Endothelial cell of hepatic sinusoid (primary cell): ENCODE measurements at regions not wholly inside any gene's neighbourhood (a gene's known extent, or its start where the extent isn't known, plus 50 kb on each side); places are given as distances from the start of the nearest gene placed in this dataset.
"Not testable (repeated sequence)": the region's sequence is repeated elsewhere in the genome, so short reads cannot be mapped to it uniquely, and the experiment has no call there.

ENCODE experiments used
- in situ Hi-C: cut with HindIII; loops from 2 replicates; pipeline ENCODE4 v1.10.0; 2017; ENCODE audit warnings: low sequenced_read_pairs

DNA sequence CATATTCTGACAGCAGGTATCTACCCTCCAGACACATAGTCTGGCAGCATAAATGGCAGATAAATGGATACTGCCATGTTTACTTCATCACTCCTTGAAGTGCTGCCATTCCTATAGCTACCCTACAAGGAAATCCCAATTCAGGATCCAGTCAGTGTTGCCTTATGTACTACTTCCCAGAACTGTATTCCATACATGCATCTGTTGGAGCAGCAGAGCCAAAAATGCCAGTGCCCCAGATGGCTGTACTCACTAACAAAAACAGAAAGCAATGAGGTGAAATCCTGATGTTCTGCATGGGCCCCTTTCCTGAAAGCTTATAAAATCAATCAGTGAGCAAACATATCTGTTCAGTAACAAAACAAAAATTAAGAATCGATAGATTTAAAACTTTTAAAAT is 490.0 kb upstream of the COX7C start:
- in situ Hi-C loops, result no loop called here

DNA sequence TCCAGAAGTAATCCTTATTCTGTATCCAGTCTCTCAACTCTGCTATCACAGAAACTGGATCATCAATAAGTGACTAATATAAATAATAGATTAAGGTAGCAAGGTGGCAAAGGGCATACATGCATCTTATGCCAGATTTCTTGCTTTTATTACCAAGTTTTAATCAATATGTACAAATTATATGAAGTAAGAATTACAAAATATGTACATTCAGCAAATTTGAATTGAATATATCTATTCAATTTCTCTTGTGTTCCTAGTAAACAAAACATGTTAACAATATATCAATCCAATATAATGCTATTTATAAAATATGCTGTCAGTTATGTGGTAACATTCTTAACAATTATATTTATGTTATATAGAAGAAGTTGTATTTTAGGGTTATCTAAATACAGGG is 488.7 kb upstream of the COX7C start:
- in situ Hi-C loops, result no loop called here

GRCh38 chr5:86137297-86137696 is 480.4 kb upstream of the COX7C start:
- in situ Hi-C loops, result no loop called here

DNA sequence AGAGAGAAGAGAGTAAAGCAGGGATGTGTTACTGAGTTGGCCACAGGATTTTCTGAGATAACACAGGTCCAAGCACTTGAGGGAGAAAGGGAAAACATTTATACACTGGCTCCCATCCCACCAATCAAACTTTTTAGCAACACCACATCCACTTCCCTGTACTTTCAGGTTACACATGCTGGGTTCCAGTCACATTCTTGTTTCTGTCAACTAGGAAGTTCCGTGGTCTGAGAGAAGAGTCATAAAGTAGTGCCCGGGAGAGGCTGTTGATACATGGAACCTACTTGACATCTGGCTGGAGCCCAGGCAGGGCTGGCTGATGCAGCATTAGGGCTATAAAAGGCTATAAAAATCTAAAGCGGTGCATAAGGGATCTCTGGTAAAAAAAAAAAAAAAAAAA is 473.9 kb upstream of the COX7C start:
- in situ Hi-C loops, result no loop called here

DNA sequence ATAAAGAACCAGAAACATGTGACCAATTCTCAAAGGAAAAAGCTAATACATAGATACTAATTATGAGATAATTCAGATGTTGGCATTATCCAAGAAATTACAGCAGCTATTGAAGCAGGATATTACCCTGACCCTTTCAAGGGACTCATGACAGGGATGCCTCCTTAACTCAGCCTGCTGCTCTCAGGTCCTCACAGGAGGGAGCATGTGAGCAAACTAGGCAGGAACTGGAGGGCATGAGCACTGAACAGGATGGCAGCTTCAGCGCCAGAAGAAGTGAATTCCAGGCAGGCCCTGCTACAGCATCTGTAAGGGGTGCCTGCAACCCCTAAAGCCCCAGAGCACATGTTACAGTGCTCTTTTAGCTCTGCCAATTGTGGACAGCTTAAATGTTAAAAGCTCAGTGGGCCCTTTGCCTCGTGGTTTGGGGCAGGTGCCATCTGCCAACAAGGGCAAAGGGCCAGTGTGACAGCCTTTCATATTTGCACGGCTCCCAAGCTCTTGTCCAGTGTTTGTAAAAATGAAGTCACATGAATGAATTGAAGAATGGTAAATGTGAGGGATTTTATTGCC is 464.7 kb upstream of the COX7C start:
- in situ Hi-C loops, result no loop called here

DNA sequence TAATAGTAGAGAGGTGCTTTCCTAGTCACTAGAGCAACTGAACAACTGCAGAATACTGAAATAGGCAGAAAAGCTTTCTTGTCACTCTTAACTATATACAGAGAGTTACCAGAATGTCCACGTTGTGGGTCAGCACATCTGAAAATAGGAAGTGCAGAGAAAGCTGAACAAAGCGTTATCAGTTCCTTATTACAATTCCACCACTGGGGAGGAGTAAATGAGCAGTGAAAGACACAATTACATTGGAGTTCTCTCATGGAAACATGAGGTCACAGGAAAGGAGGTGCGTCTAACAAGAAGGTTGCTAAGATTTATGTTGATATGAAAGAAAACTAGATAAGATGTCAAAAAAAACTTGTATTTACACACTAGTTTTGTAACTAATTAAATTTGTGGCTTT is 461.9 kb upstream of the COX7C start:
- in situ Hi-C loops, result no loop called here

DNA sequence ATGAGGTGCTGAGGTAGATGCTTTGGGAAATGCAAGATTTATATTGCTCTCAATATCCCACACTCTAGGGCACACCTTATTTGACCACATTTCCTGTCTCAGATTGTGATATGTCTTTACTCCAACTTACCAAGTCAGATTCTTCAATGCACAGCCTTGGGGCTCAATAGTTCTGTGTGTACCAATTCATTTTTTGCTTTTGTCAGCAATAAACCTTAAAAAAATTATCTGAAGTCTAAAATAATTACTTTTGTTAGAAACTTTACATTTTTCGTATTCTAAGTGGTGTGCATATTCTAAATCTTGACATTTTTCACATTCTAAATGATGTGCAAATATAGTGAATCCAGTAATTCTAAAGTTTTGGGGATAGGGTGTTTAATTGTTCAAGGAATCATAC is 447.5 kb upstream of the COX7C start:
- in situ Hi-C loops, result no loop called here

GRCh38 chr5:86175224-86175623 is 442.5 kb upstream of the COX7C start:
- in situ Hi-C loops, result no loop called here

GRCh38 chr5:86199287-86199686 is 418.5 kb upstream of the COX7C start:
- in situ Hi-C loops, result no loop called here

DNA sequence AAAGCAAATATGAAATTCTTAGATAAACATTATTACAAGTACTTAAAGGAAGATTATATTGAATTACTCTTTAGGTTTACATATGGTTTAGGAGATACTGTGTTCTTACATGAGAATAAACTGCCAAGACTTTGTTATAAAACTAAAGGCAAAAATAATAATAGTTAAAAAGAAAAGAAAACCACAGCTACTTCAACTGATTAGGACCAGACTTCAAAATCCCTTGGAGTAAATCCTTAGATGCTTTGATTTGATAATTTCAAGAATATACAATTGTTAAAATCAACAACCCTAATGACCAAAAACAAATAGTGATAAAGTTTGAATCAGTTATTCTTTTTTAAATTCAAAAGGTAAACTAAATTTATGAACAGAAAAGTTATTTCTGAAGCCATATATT is 389.6 kb upstream of the COX7C start:
- in situ Hi-C loops, result no loop called here

DNA sequence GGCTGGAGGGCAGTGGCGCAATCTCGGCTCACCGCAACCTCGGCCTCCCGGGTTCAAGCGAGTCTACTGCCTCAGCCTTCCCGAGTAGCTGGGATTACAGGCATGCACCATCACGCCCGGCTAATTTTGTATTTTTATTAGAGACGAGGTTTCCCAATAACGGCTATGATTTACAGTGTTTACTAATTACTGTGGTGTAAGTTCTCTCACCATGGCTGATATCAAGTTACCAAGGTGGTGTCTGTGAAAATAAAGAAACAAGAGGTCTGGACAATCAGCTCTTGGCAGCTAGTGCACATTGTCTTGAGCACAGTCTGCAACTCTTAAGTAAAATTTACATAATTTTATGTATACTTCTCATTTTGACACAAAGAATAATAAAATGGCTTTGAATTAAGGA is 385.5 kb upstream of the COX7C start:
- in situ Hi-C loops, result no loop called here

GRCh38 chr5:86244153-86244552 is 373.6 kb upstream of the COX7C start:
- in situ Hi-C loops, result no loop called here

- in situ Hi-C loops, result no loop called here
These were observed 359.9 kb upstream of the COX7C start for GRCh38 chr5:86257871-86258270.

DNA sequence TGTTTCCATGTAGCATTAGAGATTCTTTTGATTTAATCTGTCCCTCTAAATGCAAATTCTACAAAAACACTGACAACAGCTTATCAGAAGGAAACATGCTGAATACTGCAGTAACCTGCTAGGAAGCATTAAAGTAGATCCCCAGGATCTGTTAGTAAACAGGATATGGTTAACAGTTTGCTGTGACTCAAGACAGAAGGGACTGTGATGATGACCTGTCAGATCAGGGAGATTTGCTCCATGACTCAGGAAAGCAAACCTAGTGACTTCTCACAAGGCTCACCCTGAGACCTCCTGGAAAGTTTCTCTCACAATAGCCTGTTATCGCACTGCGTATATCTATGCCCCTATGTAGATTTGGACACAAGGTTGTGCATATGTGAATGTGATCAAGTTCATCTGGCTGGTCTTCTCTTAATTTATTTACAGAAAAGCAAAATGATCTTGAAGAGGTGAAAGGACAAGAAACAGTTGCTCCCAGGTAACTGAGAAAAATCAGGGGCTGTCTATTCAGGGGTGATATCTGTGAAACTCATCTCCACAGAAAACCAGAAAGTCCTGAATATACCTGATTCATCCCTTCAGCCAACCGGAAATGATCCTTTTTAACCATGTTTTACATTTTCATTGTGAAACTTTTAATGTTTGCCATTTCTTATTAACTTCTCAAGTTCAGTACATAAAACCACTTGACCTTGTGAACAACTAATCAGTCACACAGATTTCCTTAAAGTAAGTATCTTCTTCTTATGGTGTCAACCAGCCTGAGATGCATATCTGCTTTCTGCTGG is 333.1 kb upstream of the COX7C start:
- in situ Hi-C loops, result not testable (repeated sequence)

- in situ Hi-C loops, result not testable (repeated sequence)
These were observed 330.3 kb upstream of the COX7C start for GRCh38 chr5:86287437-86287836.

GRCh38 chr5:86289786-86290185 is 328.0 kb upstream of the COX7C start:
- in situ Hi-C loops, result not testable (repeated sequence)

DNA sequence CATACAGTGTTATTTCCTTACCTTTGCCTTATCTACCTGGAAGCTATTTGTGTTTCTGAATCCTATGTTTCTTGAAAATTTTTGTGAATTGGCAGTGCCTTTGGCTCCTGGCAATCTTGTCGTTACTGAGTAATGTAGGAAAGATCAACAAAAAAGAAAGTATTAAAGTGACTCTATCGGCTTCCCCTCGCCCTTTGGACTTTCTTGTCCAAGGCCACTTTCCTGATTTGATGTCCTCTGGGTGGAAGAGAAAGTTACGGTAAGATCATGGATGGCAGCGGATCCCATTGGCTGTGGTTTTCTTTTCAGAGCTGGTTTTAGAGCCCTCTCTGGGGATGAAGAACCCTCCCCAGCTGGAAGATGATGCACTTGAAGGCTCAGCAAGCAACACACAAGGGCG is 324.9 kb upstream of the COX7C start:
- in situ Hi-C loops, result not testable (repeated sequence)

DNA sequence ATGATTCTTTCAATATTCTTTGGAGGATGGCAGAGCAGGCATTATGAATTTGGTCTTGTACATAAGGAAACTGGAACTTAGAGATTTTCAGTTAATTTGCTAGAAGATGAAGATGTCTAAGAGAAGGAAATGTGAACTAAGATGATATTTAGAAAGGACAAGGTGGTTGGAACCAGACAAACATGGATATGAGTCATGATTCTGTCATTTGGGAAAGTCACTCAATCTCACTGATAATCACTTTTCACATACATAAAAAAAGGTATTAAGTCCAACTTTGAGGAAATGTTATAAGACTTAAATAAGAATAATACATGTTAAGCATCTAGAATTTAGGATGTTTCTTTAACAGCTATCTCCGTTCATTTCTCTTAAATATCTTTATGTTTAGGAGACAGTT is 315.1 kb upstream of the COX7C start:
- in situ Hi-C loops, result not testable (repeated sequence)

GRCh38 chr5:86305050-86305449 is 312.7 kb upstream of the COX7C start:
- in situ Hi-C loops, result not testable (repeated sequence)

- in situ Hi-C loops, result no loop called here
These were observed 302.8 kb upstream of the COX7C start for GRCh38 chr5:86314951-86315350.

- in situ Hi-C loops, result no loop called here
These were observed 297.5 kb upstream of the COX7C start for GRCh38 chr5:86320266-86320665.

DNA sequence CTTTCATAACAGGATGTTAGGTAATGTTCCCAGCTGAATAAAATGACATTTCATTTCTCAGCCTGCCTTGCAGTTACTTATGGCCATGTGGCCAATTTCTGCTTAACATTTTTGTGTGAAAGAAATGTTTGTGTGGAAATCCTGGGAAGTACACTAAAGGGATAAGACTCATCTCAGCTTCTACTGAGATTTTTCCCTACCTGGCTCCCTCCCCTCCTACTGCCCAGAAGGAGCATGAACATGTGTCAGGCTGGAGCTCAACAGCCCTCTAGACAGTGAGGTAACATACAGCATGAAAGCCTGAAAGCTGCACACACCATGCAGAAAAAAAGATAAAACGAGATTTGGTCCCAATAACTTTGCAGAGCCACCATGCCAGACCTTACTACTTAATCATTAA is 288.4 kb upstream of the COX7C start:
- in situ Hi-C loops, result no loop called here

DNA sequence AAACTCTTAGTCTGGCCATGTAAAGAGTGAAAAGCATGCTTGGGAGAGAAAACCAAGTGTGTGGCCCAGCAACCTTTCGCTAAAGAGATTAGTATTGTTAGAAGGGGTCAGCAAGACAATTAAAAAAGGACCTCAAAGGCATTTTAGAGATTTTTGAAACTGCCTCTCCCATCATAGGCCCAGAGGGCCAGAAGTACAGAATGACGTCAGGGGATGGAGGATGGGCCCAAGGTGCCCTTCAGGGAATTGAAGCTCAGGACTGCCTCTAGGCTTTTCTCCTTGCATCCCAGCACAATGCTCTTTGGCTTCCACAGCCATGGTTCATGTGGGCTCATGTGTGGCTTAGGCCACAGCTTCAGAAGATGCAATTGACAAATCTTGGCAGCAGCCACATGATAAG is 287.0 kb upstream of the COX7C start:
- in situ Hi-C loops, result no loop called here
